ENCODE measurements at regions not wholly inside any gene's neighbourhood (a gene's known extent, or its start where the extent isn't known, plus 50 kb on each side); places are given as distances from the start of the nearest gene placed in this dataset.

- peak in 1 of 2 experiments; percentile 20; a peak in 1 of 3 replicates for TF ChIP-seq EGR1 (IDR thresholded peaks at IDR 0.05; ENCODE audit: borderline replicate concordance in 1 of 2, low read depth in 2 of 2, low read length in 2 of 2)
- no peak for TF ChIP-seq RAD51 (IDR thresholded peaks at IDR 0.05)
- TF ChIP-seq HDAC2 (IDR thresholded peaks at IDR 0.05): no peak
- TF ChIP-seq RBBP5 (conservative IDR thresholded peaks at IDR 0.05): no peak
- TF ChIP-seq TCF3 (IDR thresholded peaks at IDR 0.05; ENCODE audit: borderline replicate concordance, insufficient read depth, low read depth, low read length): no peak
- no peak for TF ChIP-seq PKNOX1 (IDR thresholded peaks at IDR 0.05)
- TF ChIP-seq MYC (IDR thresholded peaks at IDR 0.05; ENCODE audit: insufficient read depth, insufficient read length, insufficient replicate concordance, low read length, severe bottlenecking): no peak
- no peak for TF ChIP-seq POLR2A (IDR thresholded peaks at IDR 0.05; ENCODE audit: low read depth, low read length)
- TF ChIP-seq NR2F1 (conservative IDR thresholded peaks at IDR 0.05): peak; percentile 48
- peak; percentile 38; the same call in 1 of the 2 replicates for TF ChIP-seq RB1 (IDR thresholded peaks at IDR 0.05; ENCODE audit: borderline replicate concordance)
- peak; percentile 66; the same call in 1 of the 2 replicates for TF ChIP-seq NBN (IDR thresholded peaks at IDR 0.05)
- peak; percentile 61 for TF ChIP-seq RUNX3 (IDR thresholded peaks at IDR 0.05; ENCODE audit: low read length)
- TF ChIP-seq, protein P1, sequence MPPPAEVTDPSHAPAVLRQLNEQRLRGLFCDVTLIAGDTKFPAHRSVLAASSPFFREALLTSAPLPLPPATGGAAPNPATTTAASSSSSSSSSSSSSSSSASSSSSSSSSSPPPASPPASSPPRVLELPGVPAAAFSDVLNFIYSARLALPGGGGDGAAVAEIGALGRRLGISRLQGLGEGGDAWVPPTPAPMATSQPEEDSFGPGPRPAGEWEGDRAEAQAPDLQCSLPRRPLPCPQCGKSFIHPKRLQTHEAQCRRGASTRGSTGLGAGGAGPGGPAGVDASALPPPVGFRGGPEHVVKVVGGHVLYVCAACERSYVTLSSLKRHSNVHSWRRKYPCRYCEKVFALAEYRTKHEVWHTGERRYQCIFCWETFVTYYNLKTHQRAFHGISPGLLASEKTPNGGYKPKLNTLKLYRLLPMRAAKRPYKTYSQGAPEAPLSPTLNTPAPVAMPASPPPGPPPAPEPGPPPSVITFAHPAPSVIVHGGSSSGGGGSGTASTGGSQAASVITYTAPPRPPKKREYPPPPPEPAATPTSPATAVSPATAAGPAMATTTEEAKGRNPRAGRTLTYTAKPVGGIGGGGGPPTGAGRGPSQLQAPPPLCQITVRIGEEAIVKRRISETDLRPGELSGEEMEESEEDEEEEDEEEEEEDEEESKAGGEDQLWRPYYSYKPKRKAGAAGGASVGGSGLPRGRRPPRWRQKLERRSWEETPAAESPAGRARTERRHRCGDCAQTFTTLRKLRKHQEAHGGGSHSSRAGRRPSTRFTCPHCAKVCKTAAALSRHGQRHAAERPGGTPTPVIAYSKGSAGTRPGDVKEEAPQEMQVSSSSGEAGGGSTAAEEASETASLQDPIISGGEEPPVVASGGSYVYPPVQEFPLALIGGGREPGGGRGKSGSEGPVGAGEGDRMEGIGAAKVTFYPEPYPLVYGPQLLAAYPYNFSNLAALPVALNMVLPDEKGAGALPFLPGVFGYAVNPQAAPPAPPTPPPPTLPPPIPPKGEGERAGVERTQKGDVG (CRISPR knock-in tag; IDR thresholded peaks at IDR 0.05): no peak
- TF ChIP-seq NFXL1 (IDR thresholded peaks at IDR 0.05; ENCODE audit: borderline replicate concordance): no peak
- TF ChIP-seq ZNF207 (IDR thresholded peaks at IDR 0.05; ENCODE audit: borderline replicate concordance): no peak
- no peak for TF ChIP-seq KLF5 (IDR thresholded peaks at IDR 0.05; ENCODE audit: partially characterized antibody)
- TF ChIP-seq NRF1 (conservative IDR thresholded peaks at IDR 0.05; ENCODE audit: low read depth, low read length): peak; percentile 38; the same call in 1 of the 2 replicates
- TF ChIP-seq ZNF24 (IDR thresholded peaks at IDR 0.05): no peak
- TF ChIP-seq TBL1XR1 (IDR thresholded peaks at IDR 0.05; ENCODE audit: low read depth, low read length): peak; percentile 35; the same call in 1 of the 2 replicates
- TF ChIP-seq ZNF622 (IDR thresholded peaks at IDR 0.05): no peak
- no peak for TF ChIP-seq ASH2L (IDR thresholded peaks at IDR 0.05; ENCODE audit: borderline replicate concordance, low read depth)
- peak; percentile 36; the same call in 1 of the 2 replicates for TF ChIP-seq IKZF1 (conservative IDR thresholded peaks at IDR 0.05)
- no peak for TF ChIP-seq CREM (IDR thresholded peaks at IDR 0.05; ENCODE audit: low read depth)
- TF ChIP-seq KAT2A (conservative IDR thresholded peaks at IDR 0.05; ENCODE audit: control insufficient read depth, low read depth, low read length): no peak
- TF ChIP-seq, protein P2, sequence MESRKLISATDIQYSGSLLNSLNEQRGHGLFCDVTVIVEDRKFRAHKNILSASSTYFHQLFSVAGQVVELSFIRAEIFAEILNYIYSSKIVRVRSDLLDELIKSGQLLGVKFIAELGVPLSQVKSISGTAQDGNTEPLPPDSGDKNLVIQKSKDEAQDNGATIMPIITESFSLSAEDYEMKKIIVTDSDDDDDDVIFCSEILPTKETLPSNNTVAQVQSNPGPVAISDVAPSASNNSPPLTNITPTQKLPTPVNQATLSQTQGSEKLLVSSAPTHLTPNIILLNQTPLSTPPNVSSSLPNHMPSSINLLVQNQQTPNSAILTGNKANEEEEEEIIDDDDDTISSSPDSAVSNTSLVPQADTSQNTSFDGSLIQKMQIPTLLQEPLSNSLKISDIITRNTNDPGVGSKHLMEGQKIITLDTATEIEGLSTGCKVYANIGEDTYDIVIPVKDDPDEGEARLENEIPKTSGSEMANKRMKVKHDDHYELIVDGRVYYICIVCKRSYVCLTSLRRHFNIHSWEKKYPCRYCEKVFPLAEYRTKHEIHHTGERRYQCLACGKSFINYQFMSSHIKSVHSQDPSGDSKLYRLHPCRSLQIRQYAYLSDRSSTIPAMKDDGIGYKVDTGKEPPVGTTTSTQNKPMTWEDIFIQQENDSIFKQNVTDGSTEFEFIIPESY (IDR thresholded peaks at IDR 0.05): no peak
- no peak for TF ChIP-seq MEF2A (IDR thresholded peaks at IDR 0.05; ENCODE audit: insufficient read depth, low read depth, low read length)
Observed at GRCh38 chr2:136423516-136423996, 305.6 kb upstream of the CXCR4 start (continued).

All from GM12878 (cell line).